HG03565 (cell line): ENCODE measurements at regions not wholly inside any gene's neighbourhood (a gene's known extent, or its start where the extent isn't known, plus 50 kb on each side); places are given as distances from the start of the nearest gene placed in this dataset.

Experiments used
- ATAC-seq: cut with Tn5 transposase; IDR thresholded peaks from one replicate; pipeline ENCODE4 v1.9.1; 2021; ENCODE audit warnings: mild to moderate bottlenecking, moderate library complexity; ENCODE audit not compliant: unreplicated experiment

- no peak for ATAC-seq
These were observed 55.8 kb upstream of the CDH6 start for GRCh38 chr5:31137676-31138075.

DNA sequence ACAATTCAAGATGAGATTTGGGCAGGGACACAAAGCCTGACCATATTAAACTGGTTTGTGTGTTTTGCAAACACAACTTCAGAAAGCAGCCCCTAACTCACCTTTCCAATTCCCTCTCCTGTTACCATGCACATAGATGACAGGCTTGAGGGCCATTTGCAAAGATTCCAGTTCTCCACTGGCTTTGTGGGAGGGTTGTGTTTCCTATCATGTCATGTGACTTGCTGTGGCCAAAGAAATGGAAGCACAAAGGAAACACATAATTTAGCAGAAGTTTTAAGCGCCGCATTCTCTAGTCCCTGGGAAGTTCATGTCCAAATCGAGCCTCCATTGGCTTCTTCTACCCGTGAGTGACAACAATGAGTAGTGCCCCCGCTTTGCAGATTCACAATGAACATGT is 57.9 kb upstream of the CDH6 start:
- ATAC-seq = no peak

GRCh38 chr5:31133488-31133887 is 60.0 kb upstream of the CDH6 start:
- ATAC-seq = no peak

GRCh38 chr5:31131381-31131891 is 62.0 kb upstream of the CDH6 start:
- ATAC-seq = no peak

- no peak for ATAC-seq
These were observed 62.8 kb upstream of the CDH6 start for GRCh38 chr5:31130676-31131075.

DNA sequence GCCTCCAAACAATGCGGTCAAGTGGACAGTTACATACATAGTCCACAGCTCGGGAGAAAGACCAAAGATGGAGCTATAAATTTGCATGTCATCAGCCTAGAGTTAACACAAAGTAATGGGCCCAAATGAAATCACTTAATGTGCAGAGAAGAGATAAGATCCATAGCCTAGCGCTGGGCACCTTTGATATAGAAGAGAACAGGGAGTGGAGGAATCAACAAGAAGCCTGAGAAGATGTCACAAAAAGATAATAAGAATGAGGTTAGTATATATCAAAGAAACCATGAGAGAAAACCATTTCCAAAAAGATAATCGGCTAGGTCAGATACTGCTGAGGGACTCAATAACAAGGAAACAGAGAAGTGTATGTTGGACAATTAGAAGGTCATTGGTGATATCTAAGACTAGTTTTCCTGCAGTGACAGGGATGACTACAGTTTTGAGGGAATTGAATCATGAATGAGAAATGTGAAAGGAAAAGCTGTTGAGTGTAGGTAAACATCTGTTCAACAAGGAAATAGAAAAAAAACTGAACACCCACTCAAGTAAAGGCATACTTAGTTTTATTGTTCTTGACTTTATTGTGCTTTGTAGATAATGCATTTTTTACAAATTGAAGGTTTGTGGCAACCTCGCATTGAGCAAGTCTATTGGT is 68.7 kb upstream of the CDH6 start:
- ATAC-seq = no peak

GRCh38 chr5:31124026-31124425 is 69.5 kb upstream of the CDH6 start:
- ATAC-seq = no peak

- no peak for ATAC-seq
These were observed 70.2 kb upstream of the CDH6 start for GRCh38 chr5:31122998-31123951.

DNA sequence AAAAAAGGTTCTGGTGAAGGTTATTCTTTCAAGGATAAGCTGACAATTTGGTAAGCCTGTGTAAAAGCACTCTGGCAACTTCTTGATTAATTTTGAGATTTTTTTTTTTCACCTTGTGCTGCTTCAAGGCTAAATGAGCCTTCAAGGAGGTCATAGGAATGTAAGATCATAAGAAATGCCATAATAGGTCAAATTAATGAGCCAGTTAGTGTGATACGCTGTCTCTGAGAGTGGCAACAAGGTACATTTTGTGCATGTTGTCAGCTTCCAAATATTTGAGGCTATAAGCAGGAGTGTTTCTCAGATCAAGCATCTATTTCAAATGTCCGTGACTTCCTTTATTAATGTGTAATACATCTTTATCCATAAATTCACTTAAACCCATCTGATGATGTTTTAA is 72.3 kb upstream of the CDH6 start:
- ATAC-seq = no peak

GRCh38 chr5:31120642-31120948 is 72.9 kb upstream of the CDH6 start:
- ATAC-seq = no peak

GRCh38 chr5:31119938-31120641 is 73.4 kb upstream of the CDH6 start:
- ATAC-seq = no peak

GRCh38 chr5:31116466-31117031 is 76.9 kb upstream of the CDH6 start:
- ATAC-seq = no peak

DNA sequence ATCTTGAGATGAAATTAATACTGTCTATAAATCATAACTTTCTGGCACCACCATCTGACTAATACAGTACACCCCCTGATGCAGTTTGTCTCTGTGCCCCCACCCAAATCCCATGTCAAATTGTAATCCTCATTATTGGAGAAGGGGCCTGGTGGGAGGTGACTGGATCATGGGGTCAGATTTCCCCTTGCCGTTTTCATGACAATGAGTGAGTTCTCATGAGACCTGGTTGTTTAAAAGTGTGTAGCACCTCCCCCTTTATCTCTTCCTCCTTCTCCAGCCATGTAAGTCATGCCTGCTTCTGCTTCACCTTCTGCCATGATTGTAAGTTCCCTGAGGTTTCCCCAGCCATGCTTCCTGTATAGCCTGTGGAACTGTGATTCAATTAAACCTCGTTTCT is 78.7 kb upstream of the CDH6 start:
- no peak for ATAC-seq

GRCh38 chr5:31113666-31114350 is 79.7 kb upstream of the CDH6 start:
- ATAC-seq = no peak

- ATAC-seq = no peak
These were observed 80.4 kb upstream of the CDH6 start for GRCh38 chr5:31113101-31113500.

- ATAC-seq = no peak
These were observed 86.4 kb upstream of the CDH6 start for GRCh38 chr5:31107091-31107518.

DNA sequence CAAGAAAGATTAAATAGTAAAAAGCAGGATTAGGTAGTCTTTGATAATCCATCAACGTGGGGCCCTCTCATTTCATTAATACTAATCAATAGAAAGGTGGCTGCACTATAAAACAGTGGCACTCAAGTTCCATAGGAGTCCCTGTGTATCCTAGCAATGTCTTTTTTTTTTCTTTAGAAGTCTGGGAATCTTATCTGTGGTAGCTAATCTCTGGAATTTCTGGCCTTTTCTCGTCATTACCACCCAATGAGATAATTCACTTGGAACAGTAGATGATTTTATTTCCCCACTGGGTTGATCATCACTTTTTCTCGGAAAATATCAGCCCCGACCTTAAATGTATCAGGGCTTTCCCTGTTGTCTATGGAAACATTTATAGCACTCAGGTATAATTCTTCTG is 86.8 kb upstream of the CDH6 start:
- ATAC-seq = no peak

- ATAC-seq = no peak
These were observed 87.2 kb upstream of the CDH6 start for GRCh38 chr5:31106278-31106677.

DNA sequence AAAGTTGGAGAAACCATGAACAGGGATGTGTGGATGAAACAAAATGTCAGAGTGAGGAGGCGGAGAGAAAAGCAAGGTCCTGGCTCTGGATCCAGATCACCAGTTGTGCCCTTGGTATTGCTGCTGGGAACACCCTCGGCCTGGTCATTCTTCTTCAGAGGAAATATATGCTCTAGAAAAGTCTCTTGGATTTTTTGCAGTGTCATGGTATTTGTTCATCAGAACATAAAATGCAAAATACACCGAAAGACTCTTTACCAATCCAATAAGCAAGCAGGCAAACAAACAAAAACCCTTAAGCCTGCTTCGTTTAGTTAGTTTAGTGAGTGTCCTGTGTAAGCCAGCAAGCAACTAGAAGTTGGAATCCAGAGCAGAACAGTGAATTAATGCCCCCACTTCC is 88.7 kb upstream of the CDH6 start:
- no peak for ATAC-seq

DNA sequence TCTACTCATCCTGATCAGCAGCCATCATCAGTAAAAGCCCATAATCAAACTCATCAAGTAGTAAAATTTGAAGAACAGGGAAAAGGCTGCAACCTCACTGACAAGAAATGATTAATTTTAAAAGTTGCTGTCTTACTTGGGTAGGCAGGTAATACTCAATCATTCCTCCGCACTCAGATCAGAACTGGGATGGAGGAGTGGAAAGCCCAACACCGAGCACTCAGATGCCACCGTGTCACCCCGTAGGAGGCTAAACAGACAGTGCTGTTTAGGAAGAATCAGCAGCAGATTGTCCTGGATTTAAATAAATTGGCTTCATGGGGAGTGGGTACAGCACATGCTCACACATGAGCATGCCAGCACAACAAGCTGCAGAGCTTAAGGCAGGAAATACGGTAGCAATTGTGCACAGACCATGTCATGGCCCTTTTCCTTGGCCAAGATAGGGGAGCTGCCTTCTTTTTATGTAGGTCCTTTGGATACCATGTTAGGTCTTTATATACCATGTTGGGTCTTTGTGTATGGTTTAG is 92.6 kb upstream of the CDH6 start:
- no peak for ATAC-seq
